ENCODE measurements at regions not wholly inside any gene's neighbourhood (a gene's known extent, or its start where the extent isn't known, plus 50 kb on each side); places are given as distances from the start of the nearest gene placed in this dataset.

DNA sequence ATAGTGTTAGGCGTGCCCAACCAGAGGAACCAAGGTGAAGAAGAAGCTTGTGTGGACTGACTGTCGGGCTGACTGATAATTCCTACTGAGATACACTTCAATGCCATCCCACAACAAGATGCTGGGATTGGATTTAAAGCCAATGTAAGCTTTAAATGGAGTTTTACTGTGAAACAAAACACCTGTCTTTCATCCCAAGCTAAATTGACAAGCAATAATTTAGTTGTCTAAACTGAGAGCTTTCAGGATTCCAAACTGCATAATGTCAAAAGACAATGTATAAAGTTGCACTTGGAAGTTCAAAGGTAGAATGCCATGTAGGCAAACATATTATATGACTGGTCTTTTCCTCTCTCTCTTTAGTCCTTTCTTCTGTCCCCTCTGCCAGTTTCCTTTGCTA is 1025.3 kb upstream of the FANCL start:
- Histone ChIP-seq H3K27me3 (ENCODE audit: insufficient read depth, low read length) (no peaks in the 10 kb centered on the region), H3K9me3 (ENCODE audit: low read length) (no peaks in the 10 kb centered on the region), H2AFZ (ENCODE audit: low read length) (no peak overlapping the region), H3K9ac (ENCODE audit: low read length) (no peak overlapping the region), H3K27ac (ENCODE audit: low read depth, low read length, poor library complexity, severe bottlenecking) (no peak overlapping the region), H3K36me3 (ENCODE audit: insufficient read depth, low read length) (no peaks in the 10 kb centered on the region), H3K4me3 (ENCODE audit: low read depth, low read length, poor library complexity, severe bottlenecking) (no peak overlapping the region), H3K9me2 (ENCODE audit: low read depth, low read length) (no peaks in the 10 kb centered on the region), H4K20me1 (ENCODE audit: insufficient read depth, low read length) (no peaks in the 10 kb centered on the region), H3K79me2 (ENCODE audit: insufficient read depth, low read length) (no peaks in the 10 kb centered on the region), H3K4me2 (ENCODE audit: low read length) (no peak overlapping the region), H3K4me1 (ENCODE audit: insufficient read depth, low read length, severe bottlenecking) (no peaks in the 10 kb centered on the region), H3F3A (ENCODE audit: insufficient read depth, low read length) (no peaks in the 10 kb centered on the region)
- TF ChIP-seq, protein P1, sequence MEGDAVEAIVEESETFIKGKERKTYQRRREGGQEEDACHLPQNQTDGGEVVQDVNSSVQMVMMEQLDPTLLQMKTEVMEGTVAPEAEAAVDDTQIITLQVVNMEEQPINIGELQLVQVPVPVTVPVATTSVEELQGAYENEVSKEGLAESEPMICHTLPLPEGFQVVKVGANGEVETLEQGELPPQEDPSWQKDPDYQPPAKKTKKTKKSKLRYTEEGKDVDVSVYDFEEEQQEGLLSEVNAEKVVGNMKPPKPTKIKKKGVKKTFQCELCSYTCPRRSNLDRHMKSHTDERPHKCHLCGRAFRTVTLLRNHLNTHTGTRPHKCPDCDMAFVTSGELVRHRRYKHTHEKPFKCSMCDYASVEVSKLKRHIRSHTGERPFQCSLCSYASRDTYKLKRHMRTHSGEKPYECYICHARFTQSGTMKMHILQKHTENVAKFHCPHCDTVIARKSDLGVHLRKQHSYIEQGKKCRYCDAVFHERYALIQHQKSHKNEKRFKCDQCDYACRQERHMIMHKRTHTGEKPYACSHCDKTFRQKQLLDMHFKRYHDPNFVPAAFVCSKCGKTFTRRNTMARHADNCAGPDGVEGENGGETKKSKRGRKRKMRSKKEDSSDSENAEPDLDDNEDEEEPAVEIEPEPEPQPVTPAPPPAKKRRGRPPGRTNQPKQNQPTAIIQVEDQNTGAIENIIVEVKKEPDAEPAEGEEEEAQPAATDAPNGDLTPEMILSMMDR (IDR thresholded peaks at IDR 0.05; ENCODE audit: low read length): no peak

DNA sequence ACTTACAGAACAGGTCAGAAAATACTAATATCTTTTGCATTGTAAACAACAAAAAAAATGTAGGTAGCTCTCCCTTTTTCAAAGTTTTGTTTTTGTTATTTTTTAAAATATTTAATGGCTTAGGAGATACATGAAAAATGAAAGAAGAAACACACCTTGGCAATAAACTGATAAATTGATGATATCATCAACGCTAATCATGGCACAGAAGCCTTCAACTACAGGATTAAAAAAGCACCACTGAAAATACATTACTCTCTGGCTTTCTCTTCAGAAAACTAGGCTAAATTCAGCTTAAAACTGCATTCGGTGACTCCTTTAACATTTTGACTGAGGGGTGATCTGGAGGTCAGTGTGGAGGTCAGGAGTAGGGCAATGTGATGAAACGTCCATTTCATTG is 1018.8 kb upstream of the FANCL start:
- no peaks in the 10 kb centered on the region for H3K36me3 ChIP-seq (ENCODE audit: insufficient read depth, low read length)
- no peak overlapping the region for H2AFZ ChIP-seq (ENCODE audit: low read length)

GRCh38 chr2:59256290-59256689 is 1015.2 kb upstream of the FANCL start:
- no peaks in the 10 kb centered on the region for H3K9me2 ChIP-seq (ENCODE audit: low read depth, low read length)
- H3K79me2 ChIP-seq (ENCODE audit: insufficient read depth, low read length): no peaks in the 10 kb centered on the region
- no peak for TF ChIP-seq EZH2 (IDR thresholded peaks at IDR 0.05; ENCODE audit: borderline replicate concordance, low read length)
- TF ChIP-seq, protein P1 (IDR thresholded peaks at IDR 0.05; ENCODE audit: low read length): no peak
- no peak overlapping the region for H3K9ac ChIP-seq (ENCODE audit: low read length)
- no peak overlapping the region for H2AFZ ChIP-seq (ENCODE audit: low read length)
- H3K4me3 ChIP-seq (ENCODE audit: low read depth, low read length, poor library complexity, severe bottlenecking): no peak overlapping the region
- H3F3A ChIP-seq (ENCODE audit: insufficient read depth, low read length): no peaks in the 10 kb centered on the region
- H3K4me2 ChIP-seq (ENCODE audit: low read length): no peak overlapping the region
- H3K4me1 ChIP-seq (ENCODE audit: insufficient read depth, low read length, severe bottlenecking): no peaks in the 10 kb centered on the region
- no peaks in the 10 kb centered on the region for H4K20me1 ChIP-seq (ENCODE audit: insufficient read depth, low read length)
- H3K36me3 ChIP-seq (ENCODE audit: insufficient read depth, low read length): no peaks in the 10 kb centered on the region
- no peak overlapping the region for H3K27ac ChIP-seq (ENCODE audit: low read depth, low read length, poor library complexity, severe bottlenecking)
- no peaks in the 10 kb centered on the region for H3K9me3 ChIP-seq (ENCODE audit: low read length)
- H3K27me3 ChIP-seq (ENCODE audit: insufficient read depth, low read length): no peaks in the 10 kb centered on the region

More for the DNA sequence above, 1018.8 kb upstream of the FANCL start:
- H3K79me2 ChIP-seq (ENCODE audit: insufficient read depth, low read length): no peaks in the 10 kb centered on the region
- H3K4me2 ChIP-seq (ENCODE audit: low read length): no peak overlapping the region
- no peak overlapping the region for H3K9ac ChIP-seq (ENCODE audit: low read length)
- no peaks in the 10 kb centered on the region for H3F3A ChIP-seq (ENCODE audit: insufficient read depth, low read length)
- no peaks in the 10 kb centered on the region for H3K9me3 ChIP-seq (ENCODE audit: low read length)
- no peaks in the 10 kb centered on the region for H3K9me2 ChIP-seq (ENCODE audit: low read depth, low read length)
- no peak overlapping the region for H3K4me3 ChIP-seq (ENCODE audit: low read depth, low read length, poor library complexity, severe bottlenecking)
- H3K4me1 ChIP-seq (ENCODE audit: insufficient read depth, low read length, severe bottlenecking): no peaks in the 10 kb centered on the region
- TF ChIP-seq EZH2 (IDR thresholded peaks at IDR 0.05; ENCODE audit: borderline replicate concordance, low read length): no peak
- TF ChIP-seq, protein P1 (IDR thresholded peaks at IDR 0.05; ENCODE audit: low read length): no peak
- H3K27me3 ChIP-seq (ENCODE audit: insufficient read depth, low read length): no peaks in the 10 kb centered on the region
- no peak overlapping the region for H3K27ac ChIP-seq (ENCODE audit: low read depth, low read length, poor library complexity, severe bottlenecking)
- no peaks in the 10 kb centered on the region for H4K20me1 ChIP-seq (ENCODE audit: insufficient read depth, low read length)

All from OCI-LY1 (cell line).